ENCODE measurements at regions not wholly inside any gene's neighbourhood (a gene's known extent, or its start where the extent isn't known, plus 50 kb on each side); places are given as distances from the start of the nearest gene placed in this dataset.

- TF ChIP-seq NANOG (IDR thresholded peaks at IDR 0.05; ENCODE audit: insufficient read depth, low read depth, low read length, poor library complexity, severe bottlenecking) (no peak), TBP (IDR thresholded peaks at IDR 0.05; ENCODE audit: low read depth, low read length) (no peak)
Observed at GRCh38 chr2:15810477-15811150, 129.7 kb upstream of the MYCN start (continued).
